ENCODE measurements at regions not wholly inside any gene's neighbourhood (a gene's known extent, or its start where the extent isn't known, plus 50 kb on each side); places are given as distances from the start of the nearest gene placed in this dataset.

DNA sequence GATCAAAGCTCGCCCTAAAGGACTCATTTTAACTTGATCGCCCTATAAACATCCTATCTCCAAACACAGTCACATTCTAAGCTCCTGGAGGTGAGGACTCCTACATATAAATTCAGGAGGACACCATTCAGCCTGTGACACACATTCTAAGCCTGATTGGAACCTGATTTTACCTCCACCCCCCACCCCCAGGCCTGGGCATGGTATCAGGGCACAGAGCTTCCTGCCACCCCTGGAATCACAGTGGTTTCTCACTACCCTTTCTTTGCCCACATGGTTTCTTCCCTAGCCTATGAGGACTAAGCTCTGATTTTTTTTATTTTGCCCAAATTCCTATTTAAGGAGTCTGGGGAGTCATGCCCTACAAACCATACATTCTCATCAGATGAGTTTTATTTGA lies 428.1 kb upstream of the ID2 start:
- TF ChIP-seq, protein P1, sequence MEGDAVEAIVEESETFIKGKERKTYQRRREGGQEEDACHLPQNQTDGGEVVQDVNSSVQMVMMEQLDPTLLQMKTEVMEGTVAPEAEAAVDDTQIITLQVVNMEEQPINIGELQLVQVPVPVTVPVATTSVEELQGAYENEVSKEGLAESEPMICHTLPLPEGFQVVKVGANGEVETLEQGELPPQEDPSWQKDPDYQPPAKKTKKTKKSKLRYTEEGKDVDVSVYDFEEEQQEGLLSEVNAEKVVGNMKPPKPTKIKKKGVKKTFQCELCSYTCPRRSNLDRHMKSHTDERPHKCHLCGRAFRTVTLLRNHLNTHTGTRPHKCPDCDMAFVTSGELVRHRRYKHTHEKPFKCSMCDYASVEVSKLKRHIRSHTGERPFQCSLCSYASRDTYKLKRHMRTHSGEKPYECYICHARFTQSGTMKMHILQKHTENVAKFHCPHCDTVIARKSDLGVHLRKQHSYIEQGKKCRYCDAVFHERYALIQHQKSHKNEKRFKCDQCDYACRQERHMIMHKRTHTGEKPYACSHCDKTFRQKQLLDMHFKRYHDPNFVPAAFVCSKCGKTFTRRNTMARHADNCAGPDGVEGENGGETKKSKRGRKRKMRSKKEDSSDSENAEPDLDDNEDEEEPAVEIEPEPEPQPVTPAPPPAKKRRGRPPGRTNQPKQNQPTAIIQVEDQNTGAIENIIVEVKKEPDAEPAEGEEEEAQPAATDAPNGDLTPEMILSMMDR (IDR thresholded peaks at IDR 0.05; ENCODE audit: low read length) = no peak
- no peak for TF ChIP-seq EZH2phosphoT487 (IDR thresholded peaks at IDR 0.05; ENCODE audit: low read length)
